Kidney (tissue), 13 donors: ENCODE measurements at regions not wholly inside any gene's neighbourhood (a gene's known extent, or its start where the extent isn't known, plus 50 kb on each side); places are given as distances from the start of the nearest gene placed in this dataset.

Source experiments
- DNase-seq, 5 donors: peaks; one replicate each; pipeline ENCODE4 v3.0.0-alpha.2; 2013 to 2020
- FAIRE-seq: peaks from 2 replicates; lab custom pipeline; 2012; peaks lifted over from hg19 to GRCh38; lab: Jason Lieb, UNC
- H3K27ac ChIP-seq, 2 donors: one replicate each; pipeline ENCODE4 v1.7.0; 2013; ENCODE audit warnings: low read depth in 2 of 2, low read length in 2 of 2, inconsistent platforms in 1 of 2
- H3K27me3 ChIP-seq: one replicate; pipeline ENCODE4 v1.7.1; 2013; ENCODE audit warnings: low read length, inconsistent platforms; ENCODE audit not compliant: control insufficient read depth, insufficient read depth
- H3K36me3 ChIP-seq, 3 donors: one replicate each; pipeline versions ENCODE4 v1.7.0 to v1.7.1; 2013; ENCODE audit warnings: low read length in 3 of 3, control low read depth in 1 of 3, inconsistent platforms in 1 of 3; ENCODE audit not compliant: insufficient read depth in 3 of 3, control insufficient read depth in 2 of 3
- H3K4me1 ChIP-seq, 3 donors: one replicate each; pipeline versions ENCODE4 v1.7.0 to v1.7.1; 2013; ENCODE audit warnings: low read length in 3 of 3, inconsistent platforms in 1 of 3, low read depth in 1 of 3; ENCODE audit not compliant: control insufficient read depth in 2 of 3, insufficient read depth in 2 of 3
- H3K4me3 ChIP-seq, 3 donors: one replicate each; pipeline versions ENCODE4 v1.7.0 to v1.8.1; 2013; ENCODE audit warnings: low read length in 3 of 3, control low read depth in 1 of 3, inconsistent platforms in 1 of 3
- H3K9ac ChIP-seq, 3 donors: one replicate each; pipeline versions ENCODE4 v1.7.0 to v1.7.1; 2013; ENCODE audit warnings: low read length in 3 of 3, control low read depth in 1 of 3, inconsistent platforms in 1 of 3
- H3K9me3 ChIP-seq, 3 donors: one replicate each; pipeline versions ENCODE4 v1.7.0 to v1.7.1; 2013; ENCODE audit warnings: low read length in 3 of 3, control low read depth in 1 of 3, inconsistent platforms in 1 of 3; ENCODE audit not compliant: control insufficient read depth in 2 of 3, insufficient read depth in 1 of 3
- CTCF ChIP-seq: IDR thresholded peaks from 3 replicates; pipeline ENCODE4 v1.5.1; 2012; ENCODE audit warnings: mild to moderate bottlenecking, moderate library complexity, borderline replicate concordance; ENCODE audit not compliant: insufficient read depth; ENCODE audit errors: extremely low read depth
- intact Hi-C: fragments of 100-400 bp; cut with DNase I; formaldehyde crosslinking; loops from one replicate; pipeline ENCODE4 v1.11.1; 2022
- donor health status: control.
- donor health status: control.
- donor health status: control.
- donor health status: control.
- donor health status: control.
- donor health status: DM: yes; HTN: yes; CAD: no.
- donor health status: Normal renal cell carcinoma (clear cell type).

- Histone ChIP-seq H3K27ac (no peak overlapping the region), H3K9me3 (peaks cover 0 to 4% (median 0%) of the 10 kb centered on the region in 3 donors), H3K27me3 (no peaks in the 10 kb centered on the region), H3K4me3 (no peak overlapping the region), H3K4me1 (peaks cover 0 to 17% (median 13%) of the 10 kb centered on the region in 3 donors), H3K36me3 (no peaks in the 10 kb centered on the region), H3K9ac (no peak overlapping the region)
- TF ChIP-seq CTCF: no peak
- DNase-seq: no peak
- intact Hi-C loops: no loop called here
- no peak for FAIRE-seq
Observed at GRCh38 chr16:85537331-85537788, 75.8 kb upstream of the GSE1 start.

DNA sequence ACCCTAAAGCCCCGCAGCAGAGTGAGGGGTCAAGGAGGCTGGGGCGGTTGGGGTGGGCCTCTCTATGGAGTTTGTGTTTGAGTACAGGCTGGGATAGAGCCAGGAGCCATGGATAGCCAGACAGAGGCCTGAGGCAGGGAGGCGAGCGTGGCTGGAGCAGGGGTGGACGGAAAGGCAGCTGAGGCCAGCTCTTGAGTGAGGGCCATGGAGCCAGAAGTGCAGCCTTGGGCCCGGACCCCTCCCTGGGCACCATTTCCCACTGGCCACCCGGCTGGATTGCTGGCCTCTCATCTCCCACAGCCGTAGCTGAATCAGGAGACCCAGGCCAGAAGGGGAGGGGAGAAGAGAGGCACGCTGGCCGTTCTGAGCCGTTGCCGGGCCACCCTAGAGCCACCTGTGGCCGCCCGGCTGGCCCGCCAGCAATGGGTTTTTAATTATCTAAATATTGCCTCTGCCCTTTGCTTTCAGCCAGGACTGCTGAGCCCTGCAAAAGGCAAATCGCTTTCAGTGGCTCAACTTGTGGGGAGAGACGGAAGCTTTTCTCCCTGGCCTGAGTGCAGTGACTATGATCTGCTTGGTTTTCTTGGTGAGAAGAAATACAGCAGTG, 75.2 kb upstream of the GSE1 start:
- Histone ChIP-seq H3K9ac (peak overlapping the region in 1 of 3 donors; percentile 19), H3K27me3 (no peaks in the 10 kb centered on the region), H3K36me3 (no peaks in the 10 kb centered on the region), H3K27ac (no peak overlapping the region), H3K9me3 (peaks cover 0 to 4% (median 0%) of the 10 kb centered on the region in 3 donors), H3K4me1 (peaks cover 0 to 17% (median 13%) of the 10 kb centered on the region in 3 donors), H3K4me3 (no peak overlapping the region)
- TF ChIP-seq CTCF: no peak
- DNase-seq: peak in 2 of 5 donors; percentile 26 to 48
- no peak for FAIRE-seq
- intact Hi-C loops: no loop called here

- no peak overlapping the region for H3K27ac ChIP-seq
- intact Hi-C loops: no loop called here
- no peak for FAIRE-seq
- no peak overlapping the region for H3K4me3 ChIP-seq
- peaks cover 0 to 17% (median 13%) of the 10 kb centered on the region in 3 donors for H3K4me1 ChIP-seq
- peaks cover 0 to 4% (median 0%) of the 10 kb centered on the region in 3 donors for H3K9me3 ChIP-seq
- H3K36me3 ChIP-seq: no peaks in the 10 kb centered on the region
- H3K27me3 ChIP-seq: no peaks in the 10 kb centered on the region
- DNase-seq: no peak
- no peak for TF ChIP-seq CTCF
- H3K9ac ChIP-seq: no peak overlapping the region
Observed at GRCh38 chr16:85539084-85539483, 74.0 kb upstream of the GSE1 start.
